Mesodermal cell (in vitro differentiated cells): ENCODE measurements at regions not wholly inside any gene's neighbourhood (a gene's known extent, or its start where the extent isn't known, plus 50 kb on each side); places are given as distances from the start of the nearest gene placed in this dataset.

Experiments used
- H3K27ac ChIP-seq: 2 replicates; pipeline ENCODE4 v1.7.0; 2013; ENCODE audit warnings: mild to moderate bottlenecking, low read depth, low read length, moderate library complexity; ENCODE audit not compliant: severe bottlenecking
- H3K36me3 ChIP-seq: 2 replicates; pipeline ENCODE4 v1.7.1; 2013; ENCODE audit warnings: mild to moderate bottlenecking, low read length, moderate library complexity; ENCODE audit not compliant: control insufficient read depth, insufficient read depth
- H3K4me1 ChIP-seq: one replicate; pipeline ENCODE4 v1.7.1; 2013; ENCODE audit warnings: mild to moderate bottlenecking, low read length; ENCODE audit not compliant: insufficient read depth, control insufficient read depth, poor library complexity, severe bottlenecking
- H3K4me3 ChIP-seq: 2 replicates; pipeline ENCODE4 v1.7.0; 2013; ENCODE audit warnings: low read length, control low read depth, mild to moderate bottlenecking; ENCODE audit not compliant: insufficient read depth, poor library complexity, severe bottlenecking; ENCODE audit errors: extremely low read depth
- H3K9me3 ChIP-seq: 2 replicates; pipeline ENCODE4 v1.7.1; 2013; ENCODE audit warnings: mild to moderate bottlenecking, low read length, moderate library complexity; ENCODE audit not compliant: control insufficient read depth
- WGBS, 2 experiments: methylation state at CpG; one replicate each; pipeline ENCODE4 v1.1.5; 2013; ENCODE audit warnings: missing lambda C conversion rate in 2 of 2; ENCODE audit not compliant: insufficient coverage in 2 of 2; 5-methylcytosine and 5-hydroxymethylcytosine counted together

- no peaks in the 10 kb centered on the region for H3K9me3 ChIP-seq
- H3K36me3 ChIP-seq = no peaks in the 10 kb centered on the region
- no CpG with 5 or more reads among the region's 3 CpGs for WGBS, 2 experiments
- H3K4me1 ChIP-seq = peaks cover 2% of the 10 kb centered on the region
- H3K4me3 ChIP-seq = no peak overlapping the region
- no peak overlapping the region for H3K27ac ChIP-seq
These were observed 791.7 kb upstream of the CDH10 start for GRCh38 chr5:25436452-25436851.

GRCh38 chr5:25435882-25436281, 791.1 kb upstream of the CDH10 start:
- Histone ChIP-seq H3K4me1 (peaks cover 2% of the 10 kb centered on the region), H3K9me3 (no peaks in the 10 kb centered on the region), H3K27ac (no peak overlapping the region), H3K4me3 (no peak overlapping the region), H3K36me3 (no peaks in the 10 kb centered on the region)
- no CpG with 5 or more reads among the region's 1 CpG for WGBS, 2 experiments

- H3K27ac ChIP-seq = no peak overlapping the region
- no peak overlapping the region for H3K4me3 ChIP-seq
- no peaks in the 10 kb centered on the region for H3K4me1 ChIP-seq
- WGBS, 2 experiments = no CpG with 5 or more reads among the region's 1 CpG
- no peaks in the 10 kb centered on the region for H3K36me3 ChIP-seq
- H3K9me3 ChIP-seq = no peaks in the 10 kb centered on the region
These were observed 782.5 kb upstream of the CDH10 start for GRCh38 chr5:25427240-25427639.

GRCh38 chr5:25423271-25423670, 778.5 kb upstream of the CDH10 start:
- no peaks in the 10 kb centered on the region for H3K36me3 ChIP-seq
- WGBS, 2 experiments = no CpG with 5 or more reads among the region's 1 CpG
- H3K9me3 ChIP-seq = no peaks in the 10 kb centered on the region
- H3K4me3 ChIP-seq = no peak overlapping the region
- no peak overlapping the region for H3K27ac ChIP-seq
- no peaks in the 10 kb centered on the region for H3K4me1 ChIP-seq

GRCh38 chr5:25419684-25420083, 774.9 kb upstream of the CDH10 start:
- WGBS, 2 experiments = 88 to 94% methylated on average over 2 of the region's 2 CpGs
- H3K9me3 ChIP-seq = no peaks in the 10 kb centered on the region
- H3K4me1 ChIP-seq = no peaks in the 10 kb centered on the region
- H3K27ac ChIP-seq = no peak overlapping the region
- H3K36me3 ChIP-seq = no peaks in the 10 kb centered on the region
- no peak overlapping the region for H3K4me3 ChIP-seq

- Histone ChIP-seq H3K36me3 (no peaks in the 10 kb centered on the region), H3K4me1 (no peaks in the 10 kb centered on the region), H3K4me3 (no peak overlapping the region), H3K9me3 (no peaks in the 10 kb centered on the region), H3K27ac (no peak overlapping the region)
- WGBS, 2 experiments = no CpG with 5 or more reads among the region's 3 CpGs
These were observed 774.2 kb upstream of the CDH10 start for GRCh38 chr5:25418978-25419377.

GRCh38 chr5:25418319-25418859, 773.6 kb upstream of the CDH10 start:
- H3K27ac ChIP-seq = no peak overlapping the region
- no peak overlapping the region for H3K4me3 ChIP-seq
- no peaks in the 10 kb centered on the region for H3K36me3 ChIP-seq
- 80% methylated on average over 1 of the region's 2 CpGs; no CpG with 5 or more reads in 1 of the 2 experiments for WGBS, 2 experiments
- H3K4me1 ChIP-seq = no peaks in the 10 kb centered on the region
- H3K9me3 ChIP-seq = no peaks in the 10 kb centered on the region

- no peaks in the 10 kb centered on the region for H3K4me1 ChIP-seq
- H3K27ac ChIP-seq = no peak overlapping the region
- H3K9me3 ChIP-seq = no peaks in the 10 kb centered on the region
- H3K4me3 ChIP-seq = no peak overlapping the region
- H3K36me3 ChIP-seq = no peaks in the 10 kb centered on the region
- 64 to 89% methylated on average over 3 of the region's 4 CpGs for WGBS, 2 experiments
These were observed 772.2 kb upstream of the CDH10 start for GRCh38 chr5:25416960-25417359.

- Histone ChIP-seq H3K36me3 (no peaks in the 10 kb centered on the region), H3K4me3 (no peak overlapping the region), H3K9me3 (no peaks in the 10 kb centered on the region), H3K27ac (no peak overlapping the region), H3K4me1 (no peaks in the 10 kb centered on the region)
- 93 to 96% methylated on average over 8 of the region's 8 CpGs for WGBS, 2 experiments
These were observed 771.2 kb upstream of the CDH10 start for GRCh38 chr5:25415970-25416369.

- 80% methylated on average over 1 of the region's 6 CpGs; no CpG with 5 or more reads in 1 of the 2 experiments for WGBS, 2 experiments
- Histone ChIP-seq H3K9me3 (no peaks in the 10 kb centered on the region), H3K36me3 (no peaks in the 10 kb centered on the region), H3K27ac (no peak overlapping the region), H3K4me1 (no peaks in the 10 kb centered on the region), H3K4me3 (no peak overlapping the region)
These were observed 770.0 kb upstream of the CDH10 start for GRCh38 chr5:25414742-25415141.

- WGBS, 2 experiments = 90 to 100% methylated on average over 1 of the region's 2 CpGs
These were observed 767.4 kb upstream of the CDH10 start for GRCh38 chr5:25412116-25412661.

More at GRCh38 chr5:25412116-25412661, 767.4 kb upstream of the CDH10 start:
- H3K4me3 ChIP-seq = no peak overlapping the region
- H3K9me3 ChIP-seq = no peaks in the 10 kb centered on the region
- H3K27ac ChIP-seq = no peak overlapping the region
- H3K4me1 ChIP-seq = no peaks in the 10 kb centered on the region
- H3K36me3 ChIP-seq = no peaks in the 10 kb centered on the region
